GM21367 (cell line): ENCODE measurements at regions not wholly inside any gene's neighbourhood (a gene's known extent, or its start where the extent isn't known, plus 50 kb on each side); places are given as distances from the start of the nearest gene placed in this dataset.

Source experiments
- ATAC-seq: cut with Tn5 transposase; IDR thresholded peaks from one replicate; pipeline ENCODE4 v1.9.1; 2021; ENCODE audit not compliant: unreplicated experiment

GRCh38 chr14:61110316-61111082 lies 129.5 kb downstream of the SLC38A6 start:
- ATAC-seq: no peak

GRCh38 chr14:61109288-61109687 lies 128.2 kb downstream of the SLC38A6 start:
- no peak for ATAC-seq

GRCh38 chr14:61108496-61109141 lies 127.6 kb downstream of the SLC38A6 start:
- ATAC-seq: no peak

- no peak for ATAC-seq
Observed at GRCh38 chr14:61107869-61108493, 126.9 kb downstream of the SLC38A6 start.

GRCh38 chr14:61106959-61107641 lies 126.1 kb downstream of the SLC38A6 start:
- ATAC-seq: no peak

- no peak for ATAC-seq
Observed at GRCh38 chr14:61106271-61106958, 125.4 kb downstream of the SLC38A6 start.

- ATAC-seq: no peak
Observed at GRCh38 chr14:61104358-61104757, 123.3 kb downstream of the SLC38A6 start.

- ATAC-seq: peak; percentile 68
Observed at GRCh38 chr14:61103541-61104339, 122.7 kb downstream of the SLC38A6 start.

GRCh38 chr14:61102549-61103466 lies 121.8 kb downstream of the SLC38A6 start:
- ATAC-seq: no peak
